ENCODE measurements at regions not wholly inside any gene's neighbourhood (a gene's known extent, or its start where the extent isn't known, plus 50 kb on each side); places are given as distances from the start of the nearest gene placed in this dataset.
"Not testable (repeated sequence)": the region's sequence is repeated elsewhere in the genome, so short reads cannot be mapped to it uniquely, and the experiment has no call there.

GRCh38 chr20:51930775-51931174 is 128.5 kb upstream of the SALL4 start:
- DNase-seq = no peak
- Histone ChIP-seq H3K9me3 (replicated peaks in 1 of 3) (no peaks in the 10 kb centered on the region), H3K27me3 (no peaks in the 10 kb centered on the region), H3K4me1 (replicated peaks in 1 of 2) (no peaks in the 10 kb centered on the region), H3K4me3 (no peak overlapping the region), H3K27ac (no peak overlapping the region), H3K36me3 (replicated peaks in 1 of 2) (no peaks in the 10 kb centered on the region)
- 64 to 83% (median 70%) methylated on average over 3 of the region's 3 CpGs for WGBS, 4 donors
- no peak for TF ChIP-seq CTCF (IDR thresholded peaks at IDR 0.05)
- TF ChIP-seq POLR2A (IDR thresholded peaks at IDR 0.05) = no peak
- intact Hi-C loops (cut with DNase I) = no loop called here

DNA sequence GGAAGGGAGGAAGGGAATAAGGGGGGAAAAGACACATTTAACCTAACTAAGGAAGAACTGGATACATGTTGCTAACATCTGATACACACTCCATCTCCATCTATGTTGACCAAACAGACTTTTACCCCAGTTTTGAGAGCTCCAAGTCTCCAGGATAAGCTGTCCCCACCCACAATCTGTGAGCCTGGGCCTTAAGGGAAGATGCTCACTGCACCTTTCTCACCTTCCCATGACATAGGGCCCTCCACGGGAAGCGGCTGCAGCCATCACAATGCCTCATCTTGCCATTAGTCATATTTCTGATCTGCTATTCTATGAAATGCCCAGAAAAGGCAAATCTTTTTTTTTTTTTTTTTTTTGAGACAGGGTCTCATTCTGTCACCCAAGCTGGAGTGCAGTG is 126.6 kb upstream of the SALL4 start:
- H3K27ac ChIP-seq = no peak overlapping the region
- no peak for DNase-seq
- TF ChIP-seq CTCF (IDR thresholded peaks at IDR 0.05) = no peak
- no peak for TF ChIP-seq POLR2A (IDR thresholded peaks at IDR 0.05)
- intact Hi-C loops (cut with DNase I) = no loop called here
- WGBS, 4 donors = 64 to 76% (median 70%) methylated on average over 2 of the region's 2 CpGs
- H3K9me3 ChIP-seq (replicated peaks in 1 of 3) = no peaks in the 10 kb centered on the region
- no peaks in the 10 kb centered on the region for H3K36me3 ChIP-seq (replicated peaks in 1 of 2)
- no peak overlapping the region for H3K4me3 ChIP-seq
- no peaks in the 10 kb centered on the region for H3K4me1 ChIP-seq (replicated peaks in 1 of 2)
- H3K27me3 ChIP-seq = no peaks in the 10 kb centered on the region

DNA sequence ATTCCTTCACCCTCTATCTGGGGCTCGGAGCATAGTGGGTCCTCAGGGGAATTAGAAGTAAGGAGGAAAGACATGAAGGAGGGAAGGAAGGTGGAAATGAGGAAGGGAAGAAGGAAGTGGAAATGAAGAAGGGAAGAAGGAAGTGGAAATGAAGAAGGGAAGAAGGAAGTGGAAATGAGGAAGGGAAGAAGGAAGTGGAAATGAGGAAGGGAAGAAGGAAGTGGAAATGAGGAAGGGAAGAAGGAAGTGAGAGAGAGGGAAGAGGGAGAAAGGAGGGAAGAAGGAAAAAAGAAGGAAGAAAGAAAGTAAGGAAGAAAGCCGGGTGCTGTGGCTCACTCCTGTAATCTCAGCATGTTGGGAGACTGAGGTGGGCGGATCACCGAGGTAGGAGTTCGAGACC is 125.6 kb upstream of the SALL4 start:
- H3K36me3 ChIP-seq (replicated peaks in 1 of 2); H3K27ac ChIP-seq; H3K4me1 ChIP-seq (replicated peaks in 1 of 2); DNase-seq; H3K4me3 ChIP-seq; H3K27me3 ChIP-seq; intact Hi-C loops (cut with DNase I); H3K9me3 ChIP-seq (replicated peaks in 1 of 3): not testable (repeated sequence)
- WGBS, 4 donors = 83 to 93% (median 87%) methylated on average over 5 of the region's 5 CpGs

DNA sequence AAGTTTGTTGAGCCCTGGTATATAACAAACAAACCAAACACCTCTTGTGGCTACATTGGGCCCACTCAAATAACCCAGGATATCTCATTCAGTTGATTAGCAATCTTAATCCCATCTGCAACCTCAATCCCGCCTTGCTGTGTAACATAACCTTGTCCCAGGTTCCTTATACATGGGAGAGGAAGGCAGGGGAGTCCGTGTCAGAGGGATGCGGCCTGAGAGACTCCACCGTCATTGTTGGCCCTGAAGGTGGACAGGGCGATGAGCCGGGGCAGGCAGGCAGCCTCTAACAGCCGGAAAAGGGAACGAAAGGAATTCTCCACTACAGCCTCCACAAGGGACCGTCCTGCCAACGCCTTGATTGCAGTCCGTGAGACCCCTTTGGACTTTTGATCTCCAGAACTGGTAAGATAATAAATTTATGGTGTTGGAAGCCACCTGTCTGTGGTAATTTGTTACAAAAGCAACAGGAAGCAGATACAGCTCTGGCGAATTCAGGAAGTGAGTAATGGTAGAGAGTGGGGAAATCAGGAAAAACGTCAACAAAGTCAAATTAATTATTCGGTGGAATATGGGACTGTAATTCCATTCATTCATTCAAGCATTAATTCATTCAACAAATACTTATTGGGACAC is 124.5 kb upstream of the SALL4 start:
- H3K27ac ChIP-seq = no peak overlapping the region
- intact Hi-C loops (cut with DNase I) = no loop called here
- no peak overlapping the region for H3K4me3 ChIP-seq
- 59 to 68% (median 63%) methylated on average over 11 to 14 of the region's 14 CpGs for WGBS, 4 donors
- no peak for TF ChIP-seq CTCF (IDR thresholded peaks at IDR 0.05)
- no peak for TF ChIP-seq POLR2A (IDR thresholded peaks at IDR 0.05)
- H3K36me3 ChIP-seq (replicated peaks in 1 of 2) = no peaks in the 10 kb centered on the region
- no peak for DNase-seq
- no peaks in the 10 kb centered on the region for H3K9me3 ChIP-seq (replicated peaks in 1 of 3)
- H3K4me1 ChIP-seq (replicated peaks in 1 of 2) = no peaks in the 10 kb centered on the region
- no peaks in the 10 kb centered on the region for H3K27me3 ChIP-seq

DNA sequence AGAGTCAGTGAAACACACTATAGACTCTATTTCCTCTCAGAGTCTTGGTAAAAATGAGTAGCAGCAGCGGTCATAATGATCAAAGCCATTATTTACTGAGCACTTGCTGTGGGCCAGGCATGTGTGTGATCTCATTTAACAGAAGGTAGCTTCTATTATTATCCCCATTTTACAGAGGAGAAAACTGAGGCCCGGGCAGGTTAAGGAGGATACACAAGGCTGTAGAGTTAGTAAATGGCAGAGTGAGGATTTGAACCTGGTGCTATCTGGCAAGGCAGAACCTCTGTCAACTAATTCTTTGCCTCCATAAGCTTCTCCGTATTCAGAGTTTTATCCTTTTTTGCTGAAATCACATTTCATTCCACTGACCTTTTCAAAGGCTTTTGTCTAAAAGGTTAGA is 122.2 kb upstream of the SALL4 start:
- H3K9me3 ChIP-seq (replicated peaks in 1 of 3) = no peaks in the 10 kb centered on the region
- WGBS, 4 donors = 85 to 89% (median 88%) methylated on average over 3 of the region's 3 CpGs
- TF ChIP-seq CTCF (IDR thresholded peaks at IDR 0.05) (no peak), POLR2A (IDR thresholded peaks at IDR 0.05) (no peak)
- no peak overlapping the region for H3K4me3 ChIP-seq
- no peak for DNase-seq
- intact Hi-C loops (cut with DNase I) = no loop called here
- H3K27me3 ChIP-seq = no peaks in the 10 kb centered on the region
- no peak overlapping the region for H3K27ac ChIP-seq
- no peaks in the 10 kb centered on the region for H3K4me1 ChIP-seq (replicated peaks in 1 of 2)
- no peaks in the 10 kb centered on the region for H3K36me3 ChIP-seq (replicated peaks in 1 of 2)

Data from adrenal gland (tissue), 9 donors.